Motor neuron (in vitro differentiated cells): ENCODE measurements at regions not wholly inside any gene's neighbourhood (a gene's known extent, or its start where the extent isn't known, plus 50 kb on each side); places are given as distances from the start of the nearest gene placed in this dataset.
A peak's percentile ranks its signal among the peaks of the same experiment; 100 is the strongest.
"Not testable (repeated sequence)": the region's sequence is repeated elsewhere in the genome, so short reads cannot be mapped to it uniquely, and the experiment has no call there.

Experiments used
- ATAC-seq, 8 experiments: fragments of 200-7000 bp; cut with Tn5 transposase; replicated peaks in 6 of 8; 2 replicates each; pipeline ENCODE4 v1.8.0; 2021; ENCODE audit warnings: mild to moderate bottlenecking in 8 of 8, moderate library complexity in 8 of 8
- H3K27ac ChIP-seq, 2 donors: fragments of 250-450 bp; sonication (Bioruptor Pico); 2 replicates each; pipeline ENCODE4 v1.9.0; 2021; ENCODE audit warnings: antibody characterized with exemption in 2 of 2, mild to moderate bottlenecking in 2 of 2, moderate library complexity in 1 of 2
- H3K4me1 ChIP-seq, 2 donors: fragments of 250-450 bp; sonication (Bioruptor Pico); replicated peaks in 1 of 2; 2 replicates each; pipeline ENCODE4 v1.6.1; 2021; ENCODE audit warnings: antibody characterized with exemption in 2 of 2, mild to moderate bottlenecking in 2 of 2, moderate library complexity in 1 of 2
- H3K4me3 ChIP-seq, 5 donors: fragments of 250-450 bp; sonication (Bioruptor Pico); 2 replicates each; pipeline ENCODE4 v1.9.0; 2021; ENCODE audit warnings: antibody characterized with exemption in 5 of 5, mild to moderate bottlenecking in 5 of 5, moderate library complexity in 4 of 5
- WGBS, 10 experiments: fragments of 450-650 bp; shearing (Covaris generic); methylation state at CpG; one replicate each; pipeline ENCODE4 v1.0.0; 2022; 5-methylcytosine and 5-hydroxymethylcytosine counted together
- in situ Hi-C, 9 experiments: fragments of 400-800 bp; cut with MboI; loops; one replicate each; pipeline ENCODE4 v1.15.0; 2021; ENCODE audit warnings: low sequenced_read_pairs in 9 of 9, low pct_unique_long_range_greater_than_20kb in 2 of 9; ENCODE audit not compliant: unreplicated experiment in 9 of 9

GRCh38 chr20:55135923-55136322 lies 660.5 kb downstream of the DOK5 start:
- Histone ChIP-seq H3K27ac (no peak overlapping the region), H3K4me3 (no peak overlapping the region), H3K4me1 (no peaks in the 10 kb centered on the region)
- WGBS, 10 experiments = 0 to 100% (median 0%) methylated on average over 1 to 3 of the region's 3 CpGs; no CpG with 5 or more reads in 3 of the 10 experiments
- in situ Hi-C loops = no loop called here
- ATAC-seq = no peak

GRCh38 chr20:55132523-55132922 lies 657.1 kb downstream of the DOK5 start:
- Histone ChIP-seq H3K4me1 (no peaks in the 10 kb centered on the region), H3K27ac (no peak overlapping the region), H3K4me3 (no peak overlapping the region)
- no peak for ATAC-seq
- in situ Hi-C loops = no loop called here
- 25 to 94% (median 76%) methylated on average over 2 to 7 of the region's 7 CpGs for WGBS, 10 experiments

GRCh38 chr20:55117577-55117976 lies 642.2 kb downstream of the DOK5 start:
- ATAC-seq, H3K27ac ChIP-seq, H3K4me1 ChIP-seq, in situ Hi-C loops, H3K4me3 ChIP-seq: not testable (repeated sequence)
- WGBS, 10 experiments = 0 to 100% (median 44%) methylated on average over 1 to 4 of the region's 4 CpGs; no CpG with 5 or more reads in 3 of the 10 experiments

GRCh38 chr20:55116598-55116997 lies 641.2 kb downstream of the DOK5 start:
- in situ Hi-C loops = no loop called here
- H3K27ac ChIP-seq = no peak overlapping the region
- no peak for ATAC-seq
- H3K4me1 ChIP-seq = no peaks in the 10 kb centered on the region
- WGBS, 10 experiments = 0 to 80% (median 60%) methylated on average over 1 to 4 of the region's 4 CpGs
- no peak overlapping the region for H3K4me3 ChIP-seq

- H3K4me3 ChIP-seq = no peak overlapping the region
- no peak for ATAC-seq
- no peaks in the 10 kb centered on the region for H3K4me1 ChIP-seq
- WGBS, 10 experiments = 0 to 94% (median 67%) methylated on average over 1 to 2 of the region's 2 CpGs; no CpG with 5 or more reads in 3 of the 10 experiments
- in situ Hi-C loops = no loop called here
- no peak overlapping the region for H3K27ac ChIP-seq
These were observed 627.8 kb downstream of the DOK5 start for GRCh38 chr20:55103188-55103587.

- Histone ChIP-seq H3K27ac (no peak overlapping the region), H3K4me3 (no peak overlapping the region), H3K4me1 (peaks cover 17% of the 10 kb centered on the region in 2 donors)
- ATAC-seq = no peak
- WGBS, 10 experiments = 0 to 100% (median 80%) methylated on average over 1 to 2 of the region's 2 CpGs; no CpG with 5 or more reads in 3 of the 10 experiments
- in situ Hi-C loops = no loop called here
These were observed 623.9 kb downstream of the DOK5 start for GRCh38 chr20:55099251-55099650.

GRCh38 chr20:55097621-55098020 lies 622.2 kb downstream of the DOK5 start:
- no peak for ATAC-seq
- Histone ChIP-seq H3K4me1 (peaks cover 17% of the 10 kb centered on the region in 2 donors), H3K27ac (no peak overlapping the region), H3K4me3 (no peak overlapping the region)
- in situ Hi-C loops = no loop called here

- 0 to 58% (median 40%) methylated on average over 1 to 3 of the region's 4 CpGs; no CpG with 5 or more reads in 3 of the 10 experiments for WGBS, 10 experiments
- in situ Hi-C loops = no loop called here
- Histone ChIP-seq H3K27ac (no peak overlapping the region), H3K4me1 (peaks cover 19 to 20% of the 10 kb centered on the region in 2 donors), H3K4me3 (no peak overlapping the region)
- peak in 4 of 8 experiments; percentile 79 to 90 (median 84) for ATAC-seq
These were observed 620.5 kb downstream of the DOK5 start for GRCh38 chr20:55095745-55096400.

GRCh38 chr20:55094353-55094861 lies 619.0 kb downstream of the DOK5 start:
- WGBS, 10 experiments = 0 to 84% (median 40%) methylated on average over 1 to 11 of the region's 12 CpGs; no CpG with 5 or more reads in 2 of the 10 experiments
- H3K4me1 ChIP-seq = peaks cover 22 to 28% of the 10 kb centered on the region in 2 donors
- no peak overlapping the region for H3K27ac ChIP-seq
- ATAC-seq = no peak
- H3K4me3 ChIP-seq = no peak overlapping the region
- in situ Hi-C loops = no loop called here

- peak in 4 of 8 experiments; percentile 94 to 97 (median 97) for ATAC-seq
- in situ Hi-C loops = no loop called here
- 0 to 36% (median 19%) methylated on average over 1 to 4 of the region's 4 CpGs; no CpG with 5 or more reads in 3 of the 10 experiments for WGBS, 10 experiments
- Histone ChIP-seq H3K4me1 (peaks cover 11 to 12% of the 10 kb centered on the region in 2 donors), H3K4me3 (no peak overlapping the region), H3K27ac (peak overlapping the region in 1 of 2 donors; percentile 12)
These were observed 614.9 kb downstream of the DOK5 start for GRCh38 chr20:55090286-55090685.

- H3K27ac ChIP-seq = no peak overlapping the region
- no peak overlapping the region for H3K4me3 ChIP-seq
- 0 to 100% (median 100%) methylated on average over 1 of the region's 1 CpG; no CpG with 5 or more reads in 7 of the 10 experiments for WGBS, 10 experiments
- no peak for ATAC-seq
- in situ Hi-C loops = no loop called here
- H3K4me1 ChIP-seq = peaks cover 5 to 11% of the 10 kb centered on the region in 2 donors
These were observed 611.0 kb downstream of the DOK5 start for GRCh38 chr20:55086421-55086820.

- H3K4me3 ChIP-seq = no peak overlapping the region
- no peak overlapping the region for H3K27ac ChIP-seq
- in situ Hi-C loops = no loop called here
- WGBS, 10 experiments = 0 to 100% (median 52%) methylated on average over 1 to 4 of the region's 4 CpGs; no CpG with 5 or more reads in 2 of the 10 experiments
- no peaks in the 10 kb centered on the region for H3K4me1 ChIP-seq
- ATAC-seq = no peak
These were observed 604.5 kb downstream of the DOK5 start for GRCh38 chr20:55079917-55080316.

GRCh38 chr20:55074266-55074840 lies 599.0 kb downstream of the DOK5 start:
- in situ Hi-C loops = not testable (repeated sequence)

More at GRCh38 chr20:55074266-55074840, 599.0 kb downstream of the DOK5 start:
- H3K4me3 ChIP-seq, H3K27ac ChIP-seq, ATAC-seq, H3K4me1 ChIP-seq: not testable (repeated sequence)
- 33 to 60% (median 40%) methylated on average over 1 to 2 of the region's 19 CpGs; no CpG with 5 or more reads in 7 of the 10 experiments for WGBS, 10 experiments
